A549 (cell line): ENCODE measurements at regions not wholly inside any gene's neighbourhood (a gene's known extent, or its start where the extent isn't known, plus 50 kb on each side); places are given as distances from the start of the nearest gene placed in this dataset.

Experiments used
- ATAC-seq, 2 experiments: fragments of 200-7000 bp in 1 of 2; fragments of >200 bp in 1 of 2; cut with Nextera tagmentation in 1 of 2; cut with Tn5 transposase in 1 of 2; 3 replicates each; pipeline versions ENCODE4 v1.8.0 to v1.9.1; 2018 to 2020; ENCODE audit warnings: mild to moderate bottlenecking in 1 of 2, moderate library complexity in 1 of 2
- CTCF ChIA-PET: fragments of 300-600 bp; sonication (Branson Sonifier 250); formaldehyde crosslinking; extraction: SDS; loops from one replicate; lab custom pipeline; 2021; ENCODE audit warnings: antibody characterized with exemption, inconsistent platforms; lab: Yijun Ruan, JAX
- POLR2A ChIA-PET: fragments of 350-600 bp; formaldehyde crosslinking; extraction: SDS; loops from one replicate; lab custom pipeline; 2021; ENCODE audit warnings: antibody characterized with exemption, inconsistent platforms; lab: Yijun Ruan, JAX
- DNase-seq, 2 experiments: peaks; one replicate each; pipeline versions ENCODE4 v3.0.0 to v3.0.0-alpha.2; 2011 to 2016; ENCODE audit warnings: low read depth in 1 of 2, low spot score in 1 of 2
- FAIRE-seq: peaks from 2 replicates; lab custom pipeline; 2011; peaks lifted over from hg19 to GRCh38; lab: Jason Lieb, UNC
- H3K27ac ChIP-seq, 2 experiments: fragments of >200 bp; sonication (Bioruptor Twin); formaldehyde crosslinking; 3 replicates each; pipeline ENCODE4 v1.5.1; 2016 to 2017
- H3K4me1 ChIP-seq: fragments of >200 bp; sonication (Bioruptor Twin); formaldehyde crosslinking; 3 replicates; pipeline ENCODE4 v1.6.1; 2016
- H3K4me2 ChIP-seq: fragments of >200 bp; sonication (Bioruptor Twin); formaldehyde crosslinking; 3 replicates; pipeline ENCODE4 v1.6.1; 2016
- H3K4me3 ChIP-seq: fragments of >200 bp; sonication (Bioruptor Twin); formaldehyde crosslinking; 3 replicates; pipeline ENCODE4 v1.5.1; 2016
- H3K9me3 ChIP-seq: fragments of >200 bp; sonication (Bioruptor Twin); formaldehyde crosslinking; 3 replicates; pipeline ENCODE4 v1.6.1; 2016
- EHMT2 ChIP-seq: fragments of 200-600 bp; sonication (generic); IDR thresholded peaks from 2 replicates; pipeline ENCODE4 v1.6.1; 2016; ENCODE audit warnings: antibody characterized with exemption, low read depth, mild to moderate bottlenecking, moderate library complexity
- GATA3 ChIP-seq: IDR thresholded peaks from 2 replicates; pipeline ENCODE4 v1.6.1; 2012; ENCODE audit warnings: borderline replicate concordance
- HEYL ChIP-seq: fragments of 250-450 bp; sonication (Bioruptor Pico); IDR thresholded peaks from 2 replicates; pipeline ENCODE4 v1.8.0; 2021; ENCODE audit warnings: mild to moderate bottlenecking, moderate library complexity
- HOXA7 ChIP-seq: fragments of 250-450 bp; sonication (Bioruptor Pico); IDR thresholded peaks from 2 replicates; pipeline ENCODE4 v1.5.0; 2020; ENCODE audit warnings: mild to moderate bottlenecking, moderate library complexity
- HOXB13 ChIP-seq: fragments of 250-450 bp; sonication (Bioruptor Pico); IDR thresholded peaks from 2 replicates; pipeline ENCODE4 v1.5.0; 2020; ENCODE audit warnings: low read depth, mild to moderate bottlenecking, moderate library complexity
- MAFK ChIP-seq: fragments of 450-650 bp; IDR thresholded peaks from 2 replicates; pipeline ENCODE4 v1.6.1; 2014; ENCODE audit not compliant: partially characterized antibody
- MYC ChIP-seq: IDR thresholded peaks from 2 replicates; pipeline ENCODE4 v1.6.1; 2012; ENCODE audit warnings: mild to moderate bottlenecking, inconsistent platforms, low read length, improper control_type of control experiment, borderline replicate concordance
- NPAS2 ChIP-seq: fragments of 250-450 bp; sonication (Bioruptor Pico); IDR thresholded peaks from 2 replicates; pipeline ENCODE4 v1.8.0; 2022; ENCODE audit warnings: mild to moderate bottlenecking, moderate library complexity, borderline replicate concordance
- POLR2AphosphoS2 ChIP-seq: conservative IDR thresholded peaks from 2 replicates; pipeline ENCODE4 v1.6.1; 2012; ENCODE audit warnings: low read length, improper control_type of control experiment, inconsistent platforms
- RAD21 ChIP-seq, 2 experiments: fragments of >200 bp in 1 of 2; sonication (Bioruptor Twin) in 1 of 2; formaldehyde crosslinking in 1 of 2; IDR thresholded peaks in 1 of 2; conservative IDR thresholded peaks in 1 of 2; 2 replicates in 1 of 2; 3 replicates in 1 of 2; pipeline ENCODE4 v1.6.1; 2012 to 2018; ENCODE audit warnings: inconsistent platforms in 1 of 2
- RCOR1 ChIP-seq: fragments of 150-350 bp; IDR thresholded peaks from 2 replicates; pipeline ENCODE4 v1.6.1; 2014; ENCODE audit warnings: antibody characterized with exemption, low read length, low read depth
- RNF2 ChIP-seq: fragments of 200-600 bp; sonication (generic); IDR thresholded peaks from 2 replicates; pipeline ENCODE4 v1.6.1; 2016; ENCODE audit warnings: low read depth, mild to moderate bottlenecking, antibody characterized with exemption, moderate library complexity, borderline replicate concordance
- TFCP2L1 ChIP-seq: fragments of 250-450 bp; sonication (Bioruptor Pico); IDR thresholded peaks from 2 replicates; pipeline ENCODE4 v1.5.0; 2021; ENCODE audit warnings: mild to moderate bottlenecking
- ZC3H11A ChIP-seq: fragments of 450-650 bp; IDR thresholded peaks from 2 replicates; pipeline ENCODE4 v1.6.1; 2014; ENCODE audit warnings: antibody characterized with exemption, mild to moderate bottlenecking
- ZFP36 ChIP-seq: fragments of 450-650 bp; IDR thresholded peaks from 2 replicates; pipeline ENCODE4 v1.6.1; 2014; ENCODE audit warnings: borderline replicate concordance; ENCODE audit not compliant: partially characterized antibody
- WGBS: methylation state at CpG from one replicate; pipeline ENCODE4 v1.1.6; 2017; ENCODE audit errors: missing lambda C conversion rate; 5-methylcytosine and 5-hydroxymethylcytosine counted together
- TF ChIP-seq, protein P1 (sequence below): fragments of 200-600 bp; sonication (generic); IDR thresholded peaks from 2 replicates; pipeline ENCODE4 v1.6.1; 2016; ENCODE audit warnings: antibody characterized with exemption, mild to moderate bottlenecking, moderate library complexity
- TF ChIP-seq, protein P2 (sequence below): fragments of 150-350 bp; IDR thresholded peaks from 2 replicates; pipeline ENCODE4 v1.6.1; 2014; ENCODE audit warnings: low read depth, mild to moderate bottlenecking, low read length
- TF ChIP-seq, protein P3 (sequence below): IDR thresholded peaks from 2 replicates; pipeline ENCODE4 v1.6.1; 2012

DNA sequence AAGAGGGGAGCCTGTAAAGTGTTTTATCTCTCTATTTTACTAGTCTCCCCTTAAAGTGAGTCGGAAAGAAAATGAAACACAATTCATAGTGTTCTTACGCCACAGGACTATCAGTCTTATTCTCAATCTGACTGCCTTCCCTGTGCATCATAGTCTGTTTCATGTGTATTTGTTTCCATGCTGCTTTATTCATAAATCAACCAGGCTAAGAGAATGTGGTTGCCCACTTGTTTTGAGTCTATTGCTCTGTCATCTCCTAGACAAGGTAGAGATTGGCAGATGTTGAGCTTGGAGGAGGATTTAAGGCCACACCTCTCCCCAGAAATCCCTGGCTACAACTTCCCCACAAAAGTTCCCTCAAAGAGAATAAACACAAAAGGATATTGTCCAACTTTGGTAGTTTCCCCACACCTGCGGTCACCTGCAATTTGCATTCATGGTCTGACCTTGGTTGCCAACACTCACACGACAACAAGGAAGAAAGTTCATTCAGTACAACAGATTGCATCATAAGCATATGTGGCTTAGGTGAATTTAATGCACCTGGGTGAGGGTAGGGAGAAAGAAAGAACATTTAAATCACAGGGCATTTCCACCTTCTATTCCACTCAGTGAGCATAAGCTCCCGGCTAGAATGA, 167.1 kb upstream of the FBXL4 start (continued):
- TF ChIP-seq, protein P1, sequence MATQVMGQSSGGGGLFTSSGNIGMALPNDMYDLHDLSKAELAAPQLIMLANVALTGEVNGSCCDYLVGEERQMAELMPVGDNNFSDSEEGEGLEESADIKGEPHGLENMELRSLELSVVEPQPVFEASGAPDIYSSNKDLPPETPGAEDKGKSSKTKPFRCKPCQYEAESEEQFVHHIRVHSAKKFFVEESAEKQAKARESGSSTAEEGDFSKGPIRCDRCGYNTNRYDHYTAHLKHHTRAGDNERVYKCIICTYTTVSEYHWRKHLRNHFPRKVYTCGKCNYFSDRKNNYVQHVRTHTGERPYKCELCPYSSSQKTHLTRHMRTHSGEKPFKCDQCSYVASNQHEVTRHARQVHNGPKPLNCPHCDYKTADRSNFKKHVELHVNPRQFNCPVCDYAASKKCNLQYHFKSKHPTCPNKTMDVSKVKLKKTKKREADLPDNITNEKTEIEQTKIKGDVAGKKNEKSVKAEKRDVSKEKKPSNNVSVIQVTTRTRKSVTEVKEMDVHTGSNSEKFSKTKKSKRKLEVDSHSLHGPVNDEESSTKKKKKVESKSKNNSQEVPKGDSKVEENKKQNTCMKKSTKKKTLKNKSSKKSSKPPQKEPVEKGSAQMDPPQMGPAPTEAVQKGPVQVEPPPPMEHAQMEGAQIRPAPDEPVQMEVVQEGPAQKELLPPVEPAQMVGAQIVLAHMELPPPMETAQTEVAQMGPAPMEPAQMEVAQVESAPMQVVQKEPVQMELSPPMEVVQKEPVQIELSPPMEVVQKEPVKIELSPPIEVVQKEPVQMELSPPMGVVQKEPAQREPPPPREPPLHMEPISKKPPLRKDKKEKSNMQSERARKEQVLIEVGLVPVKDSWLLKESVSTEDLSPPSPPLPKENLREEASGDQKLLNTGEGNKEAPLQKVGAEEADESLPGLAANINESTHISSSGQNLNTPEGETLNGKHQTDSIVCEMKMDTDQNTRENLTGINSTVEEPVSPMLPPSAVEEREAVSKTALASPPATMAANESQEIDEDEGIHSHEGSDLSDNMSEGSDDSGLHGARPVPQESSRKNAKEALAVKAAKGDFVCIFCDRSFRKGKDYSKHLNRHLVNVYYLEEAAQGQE: no peak

DNA sequence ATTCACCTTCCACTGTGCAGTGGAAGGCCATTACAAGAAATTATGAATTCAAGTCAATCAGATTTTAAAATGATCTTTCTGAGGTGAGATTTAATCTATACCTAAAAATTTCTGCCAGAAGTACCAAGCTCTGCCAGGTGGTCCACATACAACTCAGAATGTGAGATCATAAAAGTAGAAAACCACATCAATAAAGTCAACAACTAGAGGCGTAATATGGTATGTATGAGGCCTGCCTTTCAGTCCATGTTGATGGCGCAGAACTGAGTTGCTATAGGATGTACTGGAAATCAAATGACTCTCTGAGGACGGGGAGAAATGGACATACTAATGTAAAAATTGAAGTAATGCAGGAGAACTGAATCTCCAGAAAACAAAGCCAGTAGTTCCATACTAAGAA, 163.8 kb upstream of the FBXL4 start:
- Histone ChIP-seq H3K4me2 (no peak overlapping the region), H3K27ac (no peak overlapping the region), H3K9me3 (no peaks in the 10 kb centered on the region), H3K4me1 (no peaks in the 10 kb centered on the region), H3K4me3 (no peak overlapping the region)
- no peak for FAIRE-seq
- no peak for ATAC-seq
- TF ChIP-seq POLR2AphosphoS2: no peak
- no peak for TF ChIP-seq ZFP36
- TF ChIP-seq MAFK: no peak
- no peak for TF ChIP-seq HEYL
- TF ChIP-seq, protein P2, sequence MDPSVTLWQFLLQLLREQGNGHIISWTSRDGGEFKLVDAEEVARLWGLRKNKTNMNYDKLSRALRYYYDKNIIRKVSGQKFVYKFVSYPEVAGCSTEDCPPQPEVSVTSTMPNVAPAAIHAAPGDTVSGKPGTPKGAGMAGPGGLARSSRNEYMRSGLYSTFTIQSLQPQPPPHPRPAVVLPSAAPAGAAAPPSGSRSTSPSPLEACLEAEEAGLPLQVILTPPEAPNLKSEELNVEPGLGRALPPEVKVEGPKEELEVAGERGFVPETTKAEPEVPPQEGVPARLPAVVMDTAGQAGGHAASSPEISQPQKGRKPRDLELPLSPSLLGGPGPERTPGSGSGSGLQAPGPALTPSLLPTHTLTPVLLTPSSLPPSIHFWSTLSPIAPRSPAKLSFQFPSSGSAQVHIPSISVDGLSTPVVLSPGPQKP: no peak
- no peak for TF ChIP-seq MYC
- TF ChIP-seq RAD21 (conservative IDR thresholded peaks at IDR 0.05 in 1 of 2, IDR thresholded peaks at IDR 0.05 in 1 of 2): no peak
- TF ChIP-seq HOXA7: no peak
- no peak for TF ChIP-seq ZC3H11A
- TF ChIP-seq HOXB13 (CRISPR knock-in tag): no peak
- no peak for TF ChIP-seq EHMT2
- TF ChIP-seq RCOR1: no peak
- no peak for TF ChIP-seq RNF2
- DNase-seq: no peak
- 14% methylated on average over 3 of the region's 3 CpGs for WGBS
- CTCF ChIA-PET: interaction anchor here (1.4 kb wide), 1 partner anchor 8 kb away, joined by 7 read pairs; no protein-coding TSS in a partner anchor
- POLR2A ChIA-PET: no interaction called here

DNA sequence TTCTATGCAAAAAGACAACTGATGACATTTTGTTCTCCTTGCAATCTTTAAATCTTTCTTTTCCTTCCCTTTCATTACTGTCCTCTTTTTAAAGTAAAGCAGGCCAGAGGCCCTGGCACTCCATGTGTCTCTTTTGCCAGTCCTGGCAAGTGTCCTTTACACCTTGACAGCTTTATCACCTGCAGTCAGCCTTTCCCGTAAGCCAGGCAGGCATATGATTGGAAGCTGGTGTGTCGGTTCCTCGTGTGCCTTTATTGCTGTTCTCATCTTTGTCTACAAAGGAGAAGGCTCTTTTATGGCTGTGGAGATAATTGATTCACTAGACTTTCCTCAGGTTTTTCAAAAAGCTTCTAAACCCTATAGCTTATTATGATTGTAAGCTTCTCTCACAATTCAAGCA, 162.3 kb upstream of the FBXL4 start:
- ChIA-PET CTCF (interaction anchor here (0.5 to 2.7 kb wide), 3 partner anchors 10 to 15 kb away, joined by 3 to 11 read pairs (median 4); no protein-coding TSS in a partner anchor), POLR2A (no interaction called here)
- ATAC-seq (no peak), FAIRE-seq (no peak), DNase-seq (no peak)
- H3K27ac ChIP-seq: no peak overlapping the region
- H3K9me3 ChIP-seq: no peaks in the 10 kb centered on the region
- 28% methylated on average over 3 of the region's 3 CpGs for WGBS
- no peak overlapping the region for H3K4me3 ChIP-seq
- TF ChIP-seq GATA3: no peak
- no peak for TF ChIP-seq HOXA7
- TF ChIP-seq NPAS2 (CRISPR knock-in tag): no peak
- no peak for TF ChIP-seq TFCP2L1
- TF ChIP-seq ZFP36: no peak
- TF ChIP-seq, protein P3, sequence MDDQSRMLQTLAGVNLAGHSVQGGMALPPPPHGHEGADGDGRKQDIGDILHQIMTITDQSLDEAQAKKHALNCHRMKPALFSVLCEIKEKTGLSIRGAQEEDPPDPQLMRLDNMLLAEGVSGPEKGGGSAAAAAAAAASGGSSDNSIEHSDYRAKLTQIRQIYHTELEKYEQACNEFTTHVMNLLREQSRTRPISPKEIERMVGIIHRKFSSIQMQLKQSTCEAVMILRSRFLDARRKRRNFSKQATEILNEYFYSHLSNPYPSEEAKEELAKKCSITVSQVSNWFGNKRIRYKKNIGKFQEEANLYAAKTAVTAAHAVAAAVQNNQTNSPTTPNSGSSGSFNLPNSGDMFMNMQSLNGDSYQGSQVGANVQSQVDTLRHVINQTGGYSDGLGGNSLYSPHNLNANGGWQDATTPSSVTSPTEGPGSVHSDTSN: no peak
- TF ChIP-seq POLR2AphosphoS2: no peak
- no peak overlapping the region for H3K4me2 ChIP-seq
- no peaks in the 10 kb centered on the region for H3K4me1 ChIP-seq
